HG03039 (cell line): ENCODE measurements at regions not wholly inside any gene's neighbourhood (a gene's known extent, or its start where the extent isn't known, plus 50 kb on each side); places are given as distances from the start of the nearest gene placed in this dataset.
"Not testable (repeated sequence)": the region's sequence is repeated elsewhere in the genome, so short reads cannot be mapped to it uniquely, and the experiment has no call there.

Source experiments
- ATAC-seq: cut with Tn5 transposase; IDR thresholded peaks from one replicate; pipeline ENCODE4 v1.9.1; 2021; ENCODE audit warnings: mild to moderate bottlenecking, moderate library complexity; ENCODE audit not compliant: unreplicated experiment

DNA sequence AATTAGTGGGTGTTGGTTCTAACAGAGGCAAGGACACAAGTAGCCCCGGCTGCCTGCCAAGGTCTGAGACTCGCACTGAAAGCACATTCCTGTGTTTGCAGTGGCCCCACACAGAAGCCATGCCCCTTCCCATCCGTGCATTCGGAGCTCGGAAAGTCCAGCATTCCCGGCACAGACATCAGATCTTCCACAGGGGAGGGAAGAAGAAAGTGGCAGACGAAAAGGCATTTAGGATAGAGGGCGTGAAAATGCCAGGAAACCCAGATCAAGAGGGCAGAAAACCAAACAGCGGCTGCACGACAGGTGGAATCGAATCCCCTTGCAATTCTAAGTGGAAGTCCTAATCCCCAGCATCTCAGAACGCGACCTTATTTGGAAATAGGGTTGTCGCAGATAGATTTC, 105.5 kb upstream of the ASB18 start:
- ATAC-seq, result no peak

DNA sequence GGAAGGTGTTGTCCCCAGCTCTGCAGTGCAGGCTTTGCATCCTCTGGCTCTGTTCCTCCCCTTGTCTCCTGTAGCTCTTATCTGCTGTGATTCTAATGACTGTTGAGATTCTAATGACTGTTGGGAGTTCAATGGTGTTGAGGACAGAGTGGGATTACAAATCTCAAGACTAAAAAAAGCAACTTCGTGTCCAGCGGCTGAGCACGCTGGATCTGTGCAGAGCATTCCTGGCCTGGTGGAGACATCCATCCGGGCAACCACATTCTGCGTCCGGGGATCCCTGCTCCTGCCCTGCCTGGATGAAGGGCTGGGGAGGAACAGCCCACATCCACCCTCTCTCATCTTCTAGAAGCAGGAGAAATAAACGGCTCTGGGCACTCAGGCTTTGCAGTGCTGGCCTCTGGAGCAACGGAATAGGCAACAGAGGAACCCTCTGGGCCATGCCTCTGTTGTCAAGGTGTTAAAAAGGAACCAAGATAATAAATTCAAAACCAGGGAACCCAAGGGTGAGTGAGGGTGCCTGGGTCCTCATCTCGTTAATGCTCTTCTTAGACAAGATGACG, 106.7 kb upstream of the ASB18 start:
- no peak for ATAC-seq

DNA sequence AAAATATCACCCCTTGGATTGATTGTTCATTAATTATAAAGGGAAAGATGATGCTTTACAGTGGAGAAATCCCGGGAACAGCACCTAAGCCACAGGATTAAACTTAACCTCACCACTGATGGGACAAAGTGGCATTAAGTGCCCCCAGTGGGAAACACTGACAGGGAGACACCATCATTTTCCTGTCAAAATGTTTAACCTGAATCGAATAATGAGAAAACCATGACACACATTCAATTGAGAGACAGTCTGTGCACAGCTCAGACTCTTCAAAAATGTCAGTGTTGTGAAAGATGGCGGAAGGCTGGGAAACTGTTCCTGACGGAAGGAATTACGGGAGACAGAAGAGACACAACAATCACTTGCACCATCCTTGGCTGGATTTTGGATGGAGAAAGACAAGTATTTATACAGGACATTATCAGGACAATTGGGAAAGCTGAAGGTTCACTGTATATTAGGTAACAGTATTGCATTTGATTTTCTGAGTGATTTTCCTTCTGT, 111.8 kb upstream of the ASB18 start:
- no peak for ATAC-seq

DNA sequence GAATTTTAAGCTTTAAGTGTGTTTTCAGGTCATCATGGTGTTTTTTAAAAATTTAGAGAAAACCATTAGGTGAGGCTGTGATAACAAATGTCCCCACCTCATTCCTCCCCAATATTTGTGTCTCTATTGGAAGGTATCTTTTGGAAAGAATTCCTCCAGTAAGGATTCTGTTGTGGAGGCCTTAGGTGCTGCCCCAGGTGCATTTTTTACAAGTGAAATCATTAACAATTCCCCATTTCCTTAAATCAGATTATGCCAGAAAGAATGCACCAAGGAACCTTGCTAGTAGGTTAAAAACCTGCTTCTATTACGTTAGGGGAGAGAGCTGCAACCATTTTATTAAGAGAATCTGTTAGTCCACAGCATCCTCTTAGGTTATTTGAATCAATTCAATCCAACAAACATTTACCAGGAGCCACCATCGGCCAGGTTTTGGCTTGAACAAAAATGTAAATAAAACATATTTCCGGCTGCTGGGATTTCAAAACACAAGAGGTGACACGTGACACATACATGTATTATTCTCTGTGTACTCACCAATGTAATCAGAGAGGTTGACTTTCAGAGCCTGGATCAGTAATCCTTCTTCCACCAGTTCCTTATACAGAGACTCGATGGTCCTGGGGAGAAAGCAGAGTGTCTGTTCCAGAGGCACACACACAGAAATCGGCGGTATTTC, 112.5 kb upstream of the ASB18 start:
- ATAC-seq, result no peak

DNA sequence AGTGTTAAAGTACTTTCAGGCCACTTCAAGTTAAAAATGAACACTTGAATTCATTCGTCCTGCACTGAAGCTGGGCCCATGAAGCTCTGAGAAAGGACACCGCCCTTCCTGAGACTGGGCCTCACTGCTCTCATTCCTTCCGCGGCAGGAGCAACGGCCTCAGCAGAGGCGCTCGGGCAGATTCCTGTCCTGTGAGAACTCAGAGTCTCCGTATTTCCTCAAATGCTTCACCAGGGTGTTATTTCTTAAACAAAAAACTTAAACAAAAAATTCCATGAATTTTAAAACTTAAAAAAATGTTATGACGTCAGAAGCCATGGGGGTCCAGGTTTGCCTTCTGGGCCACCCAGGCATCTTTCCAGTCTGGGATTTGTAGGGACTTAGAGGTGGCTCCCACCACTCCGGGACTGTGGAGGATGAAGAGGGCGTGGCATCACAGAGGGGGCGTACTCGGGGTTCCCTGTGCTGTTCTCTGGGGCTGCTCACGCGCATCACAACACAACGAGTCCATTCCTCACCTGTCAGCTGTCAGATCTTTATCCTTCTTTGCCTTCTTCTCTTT, 115.9 kb upstream of the ASB18 start:
- no peak for ATAC-seq

DNA sequence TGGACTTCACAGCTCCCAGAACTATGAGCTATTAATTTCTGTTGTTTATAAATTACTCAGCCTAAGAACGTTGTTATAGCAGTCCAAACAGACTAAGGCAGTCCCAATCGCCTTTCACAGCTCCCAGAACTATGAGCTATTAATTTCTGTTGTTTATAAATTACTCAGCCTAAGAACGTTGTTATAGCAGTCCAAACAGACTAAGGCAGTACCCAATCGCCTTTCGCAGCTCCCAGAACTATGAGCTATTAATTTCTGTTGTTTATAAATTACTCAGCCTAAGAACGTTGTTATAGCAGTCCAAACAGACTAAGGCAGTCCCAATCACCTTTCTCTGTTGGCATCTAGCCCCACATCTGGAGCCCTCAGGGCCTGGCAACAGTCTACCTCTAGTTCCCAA, 117.0 kb upstream of the ASB18 start:
- not testable (repeated sequence) for ATAC-seq

DNA sequence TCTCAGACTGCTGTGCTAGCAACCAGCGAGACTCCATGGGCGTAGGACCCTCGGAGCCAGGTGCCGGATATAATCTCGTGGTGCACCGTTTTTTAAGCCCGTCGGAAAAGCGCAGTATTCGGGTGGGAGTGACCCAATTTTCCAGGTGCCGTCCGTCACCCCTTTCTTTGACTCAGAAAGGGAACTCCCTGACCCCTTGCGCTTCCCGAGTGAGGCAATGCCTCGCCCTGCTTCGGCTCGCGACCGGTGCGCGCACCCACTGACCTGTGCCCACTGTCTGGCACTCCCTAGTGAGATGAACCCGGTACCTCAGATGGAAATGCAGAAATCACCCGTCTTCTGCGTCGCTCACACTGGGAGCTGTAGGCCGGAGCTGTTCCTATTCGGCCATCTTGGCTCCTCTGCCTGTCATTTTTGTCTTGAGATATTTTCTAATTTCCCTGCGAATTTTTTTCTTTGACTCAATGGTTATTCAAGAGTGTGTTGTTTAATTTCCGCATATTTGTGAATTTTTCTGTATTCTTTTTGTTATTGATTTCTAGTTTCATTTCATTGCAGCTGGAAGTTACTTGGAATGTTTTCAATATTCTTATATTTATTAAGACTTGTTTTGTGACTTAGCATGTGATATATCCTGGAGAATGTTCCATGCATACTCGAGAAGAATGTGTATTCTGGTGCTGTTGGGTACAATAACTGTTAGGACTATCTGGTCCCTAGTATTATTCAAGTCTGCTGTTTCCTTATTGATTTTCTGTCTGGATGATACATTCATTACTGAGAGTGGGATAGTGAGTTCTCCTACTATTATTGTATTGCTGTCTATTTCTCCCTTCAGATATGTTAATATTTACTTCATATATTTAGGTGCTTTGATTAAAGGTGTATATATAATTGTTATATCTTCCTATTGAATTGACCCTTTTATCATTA, 125.3 kb upstream of the ASB18 start:
- ATAC-seq, result not testable (repeated sequence)

DNA sequence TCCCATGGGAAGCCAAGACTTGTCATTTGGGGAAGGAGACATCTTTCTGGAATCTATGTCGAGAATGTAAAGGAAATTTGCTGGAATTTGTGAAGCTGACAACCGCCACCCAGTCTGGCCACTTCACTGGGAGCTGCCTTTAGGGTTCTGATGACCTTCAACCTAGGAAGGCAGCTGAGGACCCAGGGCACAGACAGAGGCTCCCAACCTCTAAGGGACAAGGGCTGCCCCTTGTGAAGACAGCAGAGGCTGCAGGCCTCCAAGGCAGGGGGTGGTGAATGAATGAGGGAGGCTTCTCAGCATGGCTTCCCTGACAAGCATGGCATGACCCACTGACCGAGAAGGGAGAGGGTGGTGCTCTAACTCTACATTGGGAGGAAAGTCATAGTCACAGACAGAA, 128.9 kb upstream of the ASB18 start:
- ATAC-seq, result no peak

DNA sequence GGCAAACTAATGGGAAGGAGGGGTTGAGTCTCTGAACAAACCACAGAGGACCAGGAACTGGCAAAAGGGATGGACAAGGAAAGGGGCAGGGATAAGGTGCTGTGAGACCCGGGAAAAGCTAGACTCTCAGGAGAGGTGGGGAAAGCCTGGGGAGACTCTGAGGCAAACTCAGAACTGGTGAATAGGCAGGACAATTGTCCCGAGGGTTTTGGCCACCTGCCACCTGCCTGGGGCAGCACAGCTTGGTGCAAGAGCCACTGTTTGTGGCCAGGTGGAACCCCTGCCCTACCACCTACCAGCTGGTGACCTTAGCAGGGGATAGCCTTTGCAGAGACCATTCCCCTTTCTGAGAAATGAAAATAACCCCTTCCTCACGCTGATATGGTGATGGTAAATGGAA, 129.4 kb upstream of the ASB18 start:
- no peak for ATAC-seq

DNA sequence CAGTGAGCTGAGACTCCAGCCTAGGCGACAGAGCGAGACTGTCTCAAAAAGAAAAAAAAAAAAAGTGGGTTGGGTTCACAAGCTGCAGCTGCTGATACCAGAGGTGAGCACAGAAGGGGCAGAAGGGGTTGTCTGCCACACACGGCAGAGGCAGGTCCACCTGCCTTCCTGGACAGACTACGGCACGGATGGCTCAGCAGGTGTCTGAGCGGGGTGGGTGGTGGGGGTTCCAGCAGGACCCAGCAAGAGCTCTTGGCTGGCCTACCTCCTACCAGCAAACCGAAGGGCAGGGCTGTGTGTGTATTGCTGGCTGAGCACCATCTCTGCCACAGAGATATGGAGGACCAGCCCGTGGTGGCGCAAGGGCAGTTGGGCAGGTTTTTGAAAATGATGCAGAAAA, 130.4 kb upstream of the ASB18 start:
- no peak for ATAC-seq

DNA sequence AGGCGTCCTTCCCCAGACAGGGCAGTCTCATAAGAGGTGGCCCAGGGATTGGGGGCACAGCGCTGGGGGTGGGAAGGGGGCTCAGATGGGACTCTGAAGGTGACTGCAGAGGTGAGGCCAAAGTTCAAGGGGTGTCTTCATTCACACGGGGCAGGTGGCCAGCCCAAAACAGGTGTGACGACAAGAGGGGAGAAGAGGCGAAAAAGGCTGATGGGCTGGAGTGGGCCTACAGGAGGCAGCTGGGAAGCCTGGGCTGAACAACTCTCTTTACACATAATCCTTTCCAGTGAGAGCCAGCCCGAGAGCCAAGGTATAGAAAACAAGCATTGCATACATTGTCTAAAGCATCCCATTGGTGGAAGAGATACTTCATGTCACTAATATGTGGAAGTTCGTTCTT, 130.9 kb upstream of the ASB18 start:
- no peak for ATAC-seq

DNA sequence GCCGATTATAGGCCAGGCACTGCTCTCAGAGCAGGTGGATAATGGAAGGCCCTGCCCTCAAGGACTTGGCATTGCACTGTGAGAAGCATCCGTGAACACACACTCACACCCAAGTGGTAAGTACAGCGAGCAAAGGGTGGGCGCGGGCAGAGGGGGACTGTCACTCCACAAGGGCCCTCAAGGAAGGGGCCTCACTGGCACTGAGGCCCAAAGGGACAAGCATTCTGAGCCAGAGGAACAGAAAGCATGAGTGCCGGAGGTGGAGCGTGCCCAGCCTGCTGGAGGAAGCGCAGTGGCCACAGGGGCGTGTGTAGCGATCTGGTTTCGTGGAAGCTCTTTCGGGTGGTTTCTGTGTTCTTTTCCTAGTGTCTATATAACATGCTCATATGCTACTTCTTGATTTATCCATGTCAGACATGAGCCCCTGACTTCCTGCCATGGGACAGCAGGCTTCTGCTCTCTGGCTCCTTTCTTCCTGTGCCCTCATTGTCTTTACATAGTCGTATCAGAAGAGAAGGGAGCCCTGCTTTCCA, 132.7 kb upstream of the ASB18 start:
- ATAC-seq, result no peak

DNA sequence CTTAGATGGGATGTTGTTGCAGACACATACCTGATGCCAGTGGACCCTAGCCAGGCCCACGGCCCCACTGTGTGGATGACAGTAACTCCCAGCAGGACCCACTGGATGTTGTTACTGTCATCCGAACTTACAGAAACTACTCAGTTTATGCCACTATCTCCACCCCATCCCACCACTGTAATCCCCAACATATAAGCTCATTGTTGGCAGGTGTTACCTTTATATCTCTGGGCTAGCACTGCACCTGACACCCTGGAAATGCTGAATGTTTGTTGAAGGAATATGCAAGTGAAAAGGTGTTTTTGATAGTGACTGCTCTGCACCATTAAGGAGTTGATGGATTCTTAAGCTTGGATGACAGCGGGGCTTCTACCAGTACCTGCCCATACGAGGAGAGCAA, 133.5 kb upstream of the ASB18 start:
- no peak for ATAC-seq

DNA sequence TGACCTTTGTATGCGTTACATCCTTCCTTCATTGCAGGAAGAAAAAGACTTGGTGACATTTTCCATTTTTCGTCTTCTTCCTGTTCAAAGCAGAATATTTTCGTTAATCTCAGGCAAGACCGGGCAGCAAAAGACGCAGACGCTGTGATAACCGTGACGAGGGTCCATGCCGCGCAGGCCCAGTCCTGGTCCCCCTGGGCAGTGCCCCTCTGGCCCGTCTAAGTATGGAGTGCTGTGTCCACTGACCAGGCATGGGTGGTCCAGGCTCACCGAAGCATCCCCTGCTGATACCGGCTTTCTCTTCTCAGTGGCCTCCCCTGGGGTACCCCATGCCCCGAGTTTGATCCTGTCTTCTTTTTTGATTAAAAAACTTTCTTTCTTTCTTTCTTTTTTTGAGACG, 135.2 kb upstream of the ASB18 start:
- ATAC-seq, result no peak

DNA sequence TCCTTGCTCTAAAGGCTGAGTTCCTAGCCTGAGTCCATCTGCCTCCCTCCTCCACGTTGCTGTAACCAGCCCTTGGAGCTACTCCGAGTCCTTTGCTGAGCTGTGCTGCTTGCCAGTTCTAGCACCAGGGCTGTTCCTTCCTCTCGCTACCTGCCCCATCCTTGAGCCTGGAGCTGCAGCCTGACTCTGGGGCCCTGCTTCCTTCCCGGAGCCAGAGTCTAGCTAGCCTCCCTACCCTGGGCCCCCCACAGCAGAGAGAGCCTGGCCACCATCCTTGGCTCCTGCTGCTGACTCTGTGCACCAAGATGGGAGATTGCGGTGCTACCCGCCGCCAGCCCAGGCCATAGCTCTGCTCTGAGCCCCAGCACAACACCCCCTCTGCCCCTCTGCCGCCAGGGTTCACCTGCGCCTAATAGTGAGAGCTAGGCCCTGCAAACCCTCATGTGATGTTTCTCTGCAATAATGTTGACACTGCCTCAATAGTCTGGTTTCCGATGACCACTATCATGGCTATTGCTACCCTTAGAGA, 135.9 kb upstream of the ASB18 start:
- no peak for ATAC-seq

DNA sequence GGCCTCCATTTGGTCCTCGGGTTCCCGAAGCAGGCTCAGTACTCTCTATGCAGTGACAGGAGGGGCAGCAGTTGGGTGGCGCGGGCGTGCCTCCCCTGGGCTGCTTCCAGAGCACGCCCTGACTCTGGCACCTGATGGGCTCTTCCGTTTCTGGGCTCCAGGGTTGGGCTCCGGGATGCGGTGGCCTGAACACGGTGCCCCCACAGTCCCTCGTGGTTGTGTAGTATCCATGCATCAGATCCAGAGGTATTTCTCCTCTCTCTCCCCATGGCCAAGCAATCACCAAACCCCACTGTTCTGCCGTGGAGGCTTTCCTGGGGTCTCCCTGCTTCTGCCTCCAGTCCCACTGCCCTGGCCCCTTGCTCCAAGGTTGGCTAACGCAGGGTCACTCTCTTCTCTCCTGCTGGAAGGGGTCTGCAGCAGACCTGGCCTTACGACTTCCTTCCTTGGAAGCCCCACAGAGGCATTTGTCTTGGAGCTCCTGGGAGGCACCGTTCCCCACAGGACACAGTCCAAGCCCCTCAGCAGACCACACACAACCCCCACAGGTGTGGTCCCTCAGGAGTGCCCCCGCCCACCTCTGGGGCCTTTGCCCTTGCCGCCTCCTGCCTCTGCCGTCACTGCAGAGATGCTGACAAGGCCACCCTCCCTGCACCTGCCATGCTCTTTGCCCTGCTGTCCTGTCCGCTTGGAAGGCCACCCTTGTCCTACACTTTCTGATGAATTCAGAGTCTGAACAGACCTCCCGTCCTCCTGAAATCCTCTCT, 136.6 kb upstream of the ASB18 start:
- no peak for ATAC-seq

DNA sequence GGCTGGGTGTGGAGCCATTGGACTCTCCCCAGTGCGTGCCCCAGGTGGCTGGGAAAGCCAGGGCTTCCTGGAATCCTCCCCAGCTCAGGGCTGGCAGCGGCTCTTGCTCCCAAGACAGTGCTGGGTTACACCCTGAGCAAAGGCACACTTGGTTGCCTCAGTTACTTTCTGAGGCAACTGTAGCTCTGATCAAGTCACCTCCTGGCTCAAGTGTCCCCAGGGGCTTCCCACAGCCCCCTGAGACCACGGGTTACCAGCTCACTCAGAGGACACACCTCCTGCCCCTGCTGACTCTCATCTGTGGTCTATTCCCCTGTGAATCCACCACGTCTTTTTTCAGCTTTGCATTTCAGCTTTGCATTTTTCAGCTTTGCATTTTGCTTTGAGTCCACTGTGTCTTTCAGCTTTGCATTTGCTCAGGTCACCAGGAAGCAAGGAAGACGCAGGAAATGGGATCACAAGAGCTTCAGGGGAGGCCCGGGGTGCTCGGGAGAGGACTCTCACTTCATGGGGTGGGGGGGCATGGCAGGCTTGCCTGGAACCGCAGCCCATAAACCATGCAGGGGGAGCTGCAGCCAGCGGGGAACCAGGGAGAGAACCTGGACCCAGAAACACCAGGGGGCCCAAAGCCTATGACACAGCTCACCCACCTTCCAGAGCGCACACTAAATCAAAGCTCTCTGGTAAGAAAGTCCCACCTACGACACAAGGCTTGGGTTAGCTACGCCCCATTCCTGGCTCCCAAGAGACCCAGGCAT, 138.0 kb upstream of the ASB18 start:
- no peak for ATAC-seq

DNA sequence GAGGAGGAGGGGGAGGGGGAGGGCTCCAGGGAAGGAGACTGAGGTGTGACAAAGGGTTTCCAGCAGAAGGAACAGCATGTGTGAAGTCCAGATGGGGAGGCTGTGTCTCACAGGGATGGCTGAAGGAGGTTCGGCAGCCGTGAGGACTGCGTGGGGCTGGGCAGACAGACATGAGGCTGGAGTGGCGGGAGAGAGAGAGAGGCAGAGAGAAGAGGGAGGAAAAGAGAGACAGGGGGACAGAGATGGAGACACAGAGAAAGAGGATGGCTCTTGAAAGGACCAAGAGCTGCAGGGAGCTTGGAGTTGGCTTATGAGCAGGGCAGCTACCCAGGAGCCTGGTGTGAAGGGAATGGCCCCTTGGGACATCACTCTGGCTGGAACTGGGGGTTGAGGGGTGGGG, 138.9 kb upstream of the ASB18 start:
- no peak for ATAC-seq

DNA sequence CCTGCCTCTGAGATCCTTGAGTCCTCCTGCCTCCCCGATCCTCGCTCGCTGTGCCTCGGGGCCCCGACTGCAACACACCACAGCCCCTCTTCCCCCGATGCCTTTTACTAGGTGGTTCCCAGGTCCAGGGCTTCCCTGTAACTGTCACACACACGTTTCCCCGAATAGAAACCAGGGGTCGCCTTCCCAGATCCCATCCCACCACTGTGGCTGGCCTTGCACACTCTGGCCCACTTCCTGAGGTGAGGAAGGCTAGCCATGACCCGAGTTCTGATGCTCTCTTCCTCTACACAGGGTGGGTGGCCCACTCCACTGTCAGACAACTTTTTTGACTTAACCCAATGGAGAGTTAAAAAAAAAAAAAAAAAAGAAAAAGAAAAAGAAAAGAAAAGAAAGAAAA, 139.6 kb upstream of the ASB18 start:
- no peak for ATAC-seq

DNA sequence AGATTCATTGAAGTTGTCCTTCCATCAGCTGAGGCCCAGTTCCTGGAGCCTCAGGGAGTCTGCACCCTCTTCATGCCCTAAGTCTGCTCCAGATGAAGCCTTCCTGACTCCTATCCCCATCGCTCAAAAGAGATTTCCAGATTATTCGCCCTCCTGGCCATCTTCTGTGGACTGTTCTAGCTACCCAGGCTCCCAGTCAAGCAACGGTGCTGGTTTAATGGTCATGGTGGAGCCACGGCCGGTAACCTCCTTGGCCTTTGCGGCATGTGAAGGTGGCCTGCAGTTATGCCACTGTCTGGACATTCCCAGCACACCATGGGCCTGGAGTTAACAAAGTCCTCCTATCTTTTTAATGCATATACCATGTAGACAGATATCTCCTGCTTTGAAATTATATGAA, 140.1 kb upstream of the ASB18 start:
- no peak for ATAC-seq
